ENCODE measurements at regions not wholly inside any gene's neighbourhood (a gene's known extent, or its start where the extent isn't known, plus 50 kb on each side); places are given as distances from the start of the nearest gene placed in this dataset.

GRCh38 chr2:71850306-71850801, 297.3 kb downstream of the CYP26B1 start:
- Mint-ChIP-seq H3K27me3 (ENCODE audit: insufficient read depth, low read depth) (no peaks in the 10 kb centered on the region), H3K9me3 (no peaks in the 10 kb centered on the region), H3K27ac (no peak overlapping the region), H3K4me3 (no peak overlapping the region), H3K4me1 (no peaks in the 10 kb centered on the region), H3K36me3 (no peaks in the 10 kb centered on the region)
- H3F3A ChIP-seq (ENCODE audit: low read depth), result no peaks in the 10 kb centered on the region
- H2AFZ ChIP-seq (replicated peaks), result no peak overlapping the region
- no peaks in the 10 kb centered on the region for H3K9me3 ChIP-seq (ENCODE audit: low read depth)
- no peak for DNase-seq (ENCODE audit: low spot score)
- no peak overlapping the region for H3K4me3 ChIP-seq
- H3K9ac ChIP-seq, result no peak overlapping the region
- H3K4me1 ChIP-seq, result no peaks in the 10 kb centered on the region
- no peak overlapping the region for H3K27ac ChIP-seq
- TF ChIP-seq EZH2 (IDR thresholded peaks at IDR 0.05) (no peak), EZH2phosphoT487 (IDR thresholded peaks at IDR 0.05) (no peak)
- H3K4me2 ChIP-seq, result no peak overlapping the region
- no peaks in the 10 kb centered on the region for H3K36me3 ChIP-seq
- no peaks in the 10 kb centered on the region for H4K20me1 ChIP-seq (ENCODE audit: low read depth)
- no peaks in the 10 kb centered on the region for H3K79me2 ChIP-seq (ENCODE audit: low read depth)
- H3K27me3 ChIP-seq, result no peaks in the 10 kb centered on the region

GRCh38 chr2:71849607-71850305, 297.9 kb downstream of the CYP26B1 start:
- DNase-seq (ENCODE audit: low spot score), result no peak

DNA sequence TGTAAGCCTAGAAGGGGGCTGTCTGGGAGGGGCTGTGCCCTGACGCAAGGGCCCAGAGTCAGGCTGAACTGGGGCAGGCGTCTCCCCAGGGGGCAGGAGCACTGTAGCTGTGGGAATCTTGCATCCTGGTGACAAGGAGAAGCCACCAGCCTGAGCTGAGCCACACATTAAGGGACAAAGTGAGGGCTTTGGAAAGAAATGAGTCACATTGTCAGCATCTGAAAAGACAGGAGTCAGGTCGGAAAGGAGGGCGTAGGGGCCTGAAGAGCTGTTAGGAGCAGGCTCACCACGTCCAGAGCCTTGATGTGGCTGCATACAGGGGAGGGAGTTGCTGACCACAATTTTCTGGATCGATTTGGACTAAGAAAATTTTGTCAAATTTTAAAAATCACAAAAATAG, 298.6 kb downstream of the CYP26B1 start:
- H3F3A ChIP-seq (ENCODE audit: low read depth), result no peaks in the 10 kb centered on the region
- H3K4me3 Mint-ChIP-seq, result no peak overlapping the region
- H3K9ac ChIP-seq, result no peak overlapping the region
- H3K4me1 Mint-ChIP-seq, result no peaks in the 10 kb centered on the region
- no peak overlapping the region for H3K4me2 ChIP-seq
- H3K36me3 Mint-ChIP-seq, result no peaks in the 10 kb centered on the region
- DNase-seq (ENCODE audit: low spot score), result no peak
- H3K9me3 Mint-ChIP-seq, result no peaks in the 10 kb centered on the region
- TF ChIP-seq EZH2 (IDR thresholded peaks at IDR 0.05) (no peak), EZH2phosphoT487 (IDR thresholded peaks at IDR 0.05) (no peak), CTCF (IDR thresholded peaks at IDR 0.05) (no peak)
- H3K4me1 ChIP-seq, result no peaks in the 10 kb centered on the region
- no peaks in the 10 kb centered on the region for H3K27me3 Mint-ChIP-seq (ENCODE audit: insufficient read depth, low read depth)
- no peaks in the 10 kb centered on the region for H4K20me1 ChIP-seq (ENCODE audit: low read depth)
- no peaks in the 10 kb centered on the region for H3K9me3 ChIP-seq (ENCODE audit: low read depth)
- H3K27ac ChIP-seq, result no peak overlapping the region
- no peak overlapping the region for H3K4me3 ChIP-seq
- no peaks in the 10 kb centered on the region for H3K36me3 ChIP-seq
- H3K27ac Mint-ChIP-seq, result no peak overlapping the region
- no peaks in the 10 kb centered on the region for H3K79me2 ChIP-seq (ENCODE audit: low read depth)
- H2AFZ ChIP-seq (replicated peaks), result no peak overlapping the region
- H3K27me3 ChIP-seq, result no peaks in the 10 kb centered on the region

More at GRCh38 chr2:71849607-71850305, 297.9 kb downstream of the CYP26B1 start:
- Histone ChIP-seq H3K4me1 (no peaks in the 10 kb centered on the region), H3K4me2 (no peak overlapping the region), H3K27ac (no peak overlapping the region), H3K36me3 (no peaks in the 10 kb centered on the region), H4K20me1 (ENCODE audit: low read depth) (no peaks in the 10 kb centered on the region), H3K9me3 (ENCODE audit: low read depth) (no peaks in the 10 kb centered on the region), H3K9ac (no peak overlapping the region), H3F3A (ENCODE audit: low read depth) (no peaks in the 10 kb centered on the region), H3K79me2 (ENCODE audit: low read depth) (no peaks in the 10 kb centered on the region), H3K4me3 (no peak overlapping the region), H2AFZ (replicated peaks) (no peak overlapping the region), H3K27me3 (no peaks in the 10 kb centered on the region)
- Mint-ChIP-seq H3K27ac (no peak overlapping the region), H3K4me1 (no peaks in the 10 kb centered on the region), H3K36me3 (no peaks in the 10 kb centered on the region), H3K4me3 (no peak overlapping the region), H3K9me3 (no peaks in the 10 kb centered on the region), H3K27me3 (ENCODE audit: insufficient read depth, low read depth) (no peaks in the 10 kb centered on the region)
- TF ChIP-seq EZH2phosphoT487 (IDR thresholded peaks at IDR 0.05) (no peak), EZH2 (IDR thresholded peaks at IDR 0.05) (no peak), CTCF (IDR thresholded peaks at IDR 0.05) (no peak)

DNA sequence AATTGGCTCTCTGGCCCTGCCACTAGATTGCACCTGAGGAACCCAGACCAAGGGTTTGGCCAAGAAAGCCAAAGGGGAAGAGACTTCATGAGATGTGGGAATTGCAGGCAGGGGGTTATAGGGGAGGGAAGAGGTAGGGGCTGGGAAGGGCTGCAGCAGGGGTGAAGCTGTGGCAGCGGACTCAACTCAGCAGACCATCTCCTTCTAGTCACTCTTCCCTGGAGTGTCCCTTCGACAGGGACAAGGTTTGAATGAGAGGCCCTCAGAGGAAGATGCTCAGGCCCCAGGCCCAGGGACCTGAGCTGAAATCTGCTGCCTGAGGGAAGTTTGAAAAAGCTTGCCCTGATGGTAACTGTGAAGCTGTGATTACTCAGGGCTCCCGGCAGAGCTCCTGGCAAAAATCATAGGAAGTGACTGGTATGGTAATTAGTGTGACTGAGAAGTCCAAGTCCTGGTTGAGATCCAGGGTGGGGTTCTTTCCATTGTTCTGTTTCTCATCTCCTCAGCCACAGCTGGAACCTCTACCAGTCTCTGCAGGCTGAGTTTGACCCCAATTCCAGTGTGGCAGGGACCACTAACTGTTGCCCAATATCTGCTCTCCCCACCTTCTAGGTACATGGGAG, 300.9 kb downstream of the CYP26B1 start:
- Histone ChIP-seq H3K9ac (no peak overlapping the region), H3F3A (ENCODE audit: low read depth) (no peaks in the 10 kb centered on the region), H3K79me2 (ENCODE audit: low read depth) (no peaks in the 10 kb centered on the region), H3K27ac (no peak overlapping the region), H4K20me1 (ENCODE audit: low read depth) (no peaks in the 10 kb centered on the region), H3K4me3 (no peak overlapping the region), H3K27me3 (no peaks in the 10 kb centered on the region), H3K9me3 (ENCODE audit: low read depth) (no peaks in the 10 kb centered on the region), H3K4me1 (no peaks in the 10 kb centered on the region), H3K4me2 (no peak overlapping the region), H2AFZ (replicated peaks) (no peak overlapping the region), H3K36me3 (no peaks in the 10 kb centered on the region)
- no peaks in the 10 kb centered on the region for H3K9me3 Mint-ChIP-seq
- no peak overlapping the region for H3K4me3 Mint-ChIP-seq
- H3K4me1 Mint-ChIP-seq, result no peaks in the 10 kb centered on the region
- H3K36me3 Mint-ChIP-seq, result no peaks in the 10 kb centered on the region
- no peak for TF ChIP-seq EZH2 (IDR thresholded peaks at IDR 0.05)
- TF ChIP-seq EZH2phosphoT487 (IDR thresholded peaks at IDR 0.05), result no peak
- no peak for TF ChIP-seq CTCF (IDR thresholded peaks at IDR 0.05)
- no peaks in the 10 kb centered on the region for H3K27me3 Mint-ChIP-seq (ENCODE audit: insufficient read depth, low read depth)
- H3K27ac Mint-ChIP-seq, result no peak overlapping the region
- DNase-seq (ENCODE audit: low spot score), result no peak

Measured in neural progenitor cell (in vitro differentiated cells).